Fibroblast of lung (primary cell): ENCODE measurements at regions not wholly inside any gene's neighbourhood (a gene's known extent, or its start where the extent isn't known, plus 50 kb on each side); places are given as distances from the start of the nearest gene placed in this dataset.

Source experiments
- DNase-seq, 2 donors: peaks; one replicate each; pipeline versions ENCODE4 v3.0.0 to v3.0.0-alpha.2; 2010; ENCODE audit warnings: low read depth in 2 of 2
- H2AFZ ChIP-seq: 2 replicates; pipeline ENCODE4 v1.5.1; 2012; ENCODE audit warnings: low read length, control low read depth, inconsistent platforms
- H3K27ac ChIP-seq: 2 replicates; pipeline ENCODE4 v1.5.1; 2011; ENCODE audit warnings: low read length, control low read depth; ENCODE audit not compliant: insufficient read depth
- H3K27me3 ChIP-seq: 2 replicates; pipeline ENCODE4 v1.5.1; 2011; ENCODE audit warnings: mild to moderate bottlenecking, low read length; ENCODE audit not compliant: control insufficient read depth, insufficient read depth
- H3K36me3 ChIP-seq: 2 replicates; pipeline ENCODE4 v1.5.1; 2011; ENCODE audit warnings: low read length; ENCODE audit not compliant: control insufficient read depth, insufficient read depth
- H3K4me1 ChIP-seq: 2 replicates; pipeline ENCODE4 v1.5.1; 2011; ENCODE audit warnings: low read length; ENCODE audit not compliant: control insufficient read depth, insufficient read depth; ENCODE audit errors: extremely low read depth
- H3K4me2 ChIP-seq: 2 replicates; pipeline ENCODE4 v1.5.1; 2011; ENCODE audit warnings: low read length, control low read depth; ENCODE audit not compliant: insufficient read depth; ENCODE audit errors: extremely low read depth
- H3K4me3 ChIP-seq, 4 experiments: fragments of 200-600 bp in 1 of 4; sonication (generic) in 1 of 4; replicated peaks in 1 of 4; 2 replicates each; pipeline ENCODE4 v1.5.1; 2011 to 2016; ENCODE audit warnings: low read length in 4 of 4, low read depth in 3 of 4, mild to moderate bottlenecking in 3 of 4, control low read depth in 2 of 4, inconsistent platforms in 1 of 4, mixed read lengths in 1 of 4; ENCODE audit not compliant: insufficient read depth in 1 of 4; ENCODE audit errors: control extremely low read depth in 1 of 4
- H3K79me2 ChIP-seq: 2 replicates; pipeline ENCODE4 v1.5.1; 2012; ENCODE audit warnings: mild to moderate bottlenecking, low read length, inconsistent platforms; ENCODE audit not compliant: control insufficient read depth, insufficient read depth
- H3K9ac ChIP-seq: 2 replicates; pipeline ENCODE4 v1.5.1; 2011; ENCODE audit warnings: mild to moderate bottlenecking, low read length, control low read depth; ENCODE audit not compliant: insufficient read depth
- H3K9me3 ChIP-seq: 2 replicates; pipeline ENCODE4 v1.5.1; 2012; ENCODE audit warnings: low read depth, low read length; ENCODE audit not compliant: control insufficient read depth, insufficient read depth
- H4K20me1 ChIP-seq: 2 replicates; pipeline ENCODE4 v1.5.1; 2011; ENCODE audit warnings: low read length; ENCODE audit not compliant: control insufficient read depth, insufficient read depth; ENCODE audit errors: extremely low read depth
- EZH2 ChIP-seq: IDR thresholded peaks from 2 replicates; pipeline ENCODE4 v1.5.1; 2012; ENCODE audit warnings: low read length, control low read depth, mild to moderate bottlenecking; ENCODE audit errors: missing control alignments
- TF ChIP-seq, protein P1 (sequence below), 2 donors: IDR thresholded peaks in 1 of 2; conservative IDR thresholded peaks in 1 of 2; 1 replicate in 1 of 2; 2 replicates in 1 of 2; pipeline ENCODE4 v1.5.1; 2011 to 2012; ENCODE audit warnings: low read length in 2 of 2, control low read depth in 1 of 2, inconsistent platforms in 1 of 2, low read depth in 1 of 2, mild to moderate bottlenecking in 1 of 2

DNA sequence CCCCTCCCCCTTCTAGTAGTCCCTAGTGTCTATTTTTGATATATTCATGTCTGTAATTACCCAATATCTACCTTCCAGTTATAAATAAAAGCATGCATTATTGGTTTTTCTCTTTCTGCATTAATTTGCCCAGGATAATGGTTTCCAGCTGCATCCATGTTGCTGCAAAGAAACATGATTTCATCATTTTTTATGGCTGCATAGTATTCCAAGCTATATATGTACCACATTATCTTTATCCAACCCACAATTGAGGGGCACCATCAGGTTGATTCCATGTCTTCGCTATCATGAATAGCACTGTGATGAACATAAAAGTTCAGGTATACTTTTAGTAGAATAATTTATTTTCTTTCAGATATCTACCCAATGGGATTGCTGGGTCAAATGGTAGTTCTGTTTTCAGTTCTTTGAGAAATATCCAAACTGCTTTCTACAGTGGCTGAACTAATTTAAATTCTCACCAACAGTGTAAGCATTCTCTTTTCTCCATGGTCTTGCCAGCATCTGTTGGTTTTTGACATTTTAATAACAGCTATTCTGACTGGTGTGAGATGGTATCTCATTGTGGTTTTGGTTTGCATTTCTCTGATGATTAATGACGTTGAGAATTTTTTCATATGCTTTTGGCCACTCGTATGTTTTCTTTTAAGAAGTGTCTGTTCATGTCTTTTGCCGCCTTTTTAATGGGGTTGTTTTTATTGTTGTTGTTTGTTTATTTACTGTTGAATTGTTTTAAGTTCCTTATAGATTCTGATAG is 746.1 kb upstream of the MEF2C start:
- Histone ChIP-seq H3K4me1 (no peaks in the 10 kb centered on the region), H3K9ac (no peak overlapping the region), H4K20me1 (no peaks in the 10 kb centered on the region), H3K9me3 (no peaks in the 10 kb centered on the region), H3K27ac (no peak overlapping the region), H2AFZ (no peak overlapping the region), H3K79me2 (no peaks in the 10 kb centered on the region), H3K27me3 (no peaks in the 10 kb centered on the region), H3K4me2 (no peak overlapping the region), H3K4me3 (no peak overlapping the region), H3K36me3 (no peaks in the 10 kb centered on the region)
- DNase-seq: peak in 1 of 2 donors; percentile 70
- TF ChIP-seq, protein P1, sequence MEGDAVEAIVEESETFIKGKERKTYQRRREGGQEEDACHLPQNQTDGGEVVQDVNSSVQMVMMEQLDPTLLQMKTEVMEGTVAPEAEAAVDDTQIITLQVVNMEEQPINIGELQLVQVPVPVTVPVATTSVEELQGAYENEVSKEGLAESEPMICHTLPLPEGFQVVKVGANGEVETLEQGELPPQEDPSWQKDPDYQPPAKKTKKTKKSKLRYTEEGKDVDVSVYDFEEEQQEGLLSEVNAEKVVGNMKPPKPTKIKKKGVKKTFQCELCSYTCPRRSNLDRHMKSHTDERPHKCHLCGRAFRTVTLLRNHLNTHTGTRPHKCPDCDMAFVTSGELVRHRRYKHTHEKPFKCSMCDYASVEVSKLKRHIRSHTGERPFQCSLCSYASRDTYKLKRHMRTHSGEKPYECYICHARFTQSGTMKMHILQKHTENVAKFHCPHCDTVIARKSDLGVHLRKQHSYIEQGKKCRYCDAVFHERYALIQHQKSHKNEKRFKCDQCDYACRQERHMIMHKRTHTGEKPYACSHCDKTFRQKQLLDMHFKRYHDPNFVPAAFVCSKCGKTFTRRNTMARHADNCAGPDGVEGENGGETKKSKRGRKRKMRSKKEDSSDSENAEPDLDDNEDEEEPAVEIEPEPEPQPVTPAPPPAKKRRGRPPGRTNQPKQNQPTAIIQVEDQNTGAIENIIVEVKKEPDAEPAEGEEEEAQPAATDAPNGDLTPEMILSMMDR (conservative IDR thresholded peaks at IDR 0.05 in 1 of 2, IDR thresholded peaks at IDR 0.05 in 1 of 2; ENCODE audit: low read depth in 1 of 2, low read length in 2 of 2): no peak
- TF ChIP-seq EZH2: no peak

DNA sequence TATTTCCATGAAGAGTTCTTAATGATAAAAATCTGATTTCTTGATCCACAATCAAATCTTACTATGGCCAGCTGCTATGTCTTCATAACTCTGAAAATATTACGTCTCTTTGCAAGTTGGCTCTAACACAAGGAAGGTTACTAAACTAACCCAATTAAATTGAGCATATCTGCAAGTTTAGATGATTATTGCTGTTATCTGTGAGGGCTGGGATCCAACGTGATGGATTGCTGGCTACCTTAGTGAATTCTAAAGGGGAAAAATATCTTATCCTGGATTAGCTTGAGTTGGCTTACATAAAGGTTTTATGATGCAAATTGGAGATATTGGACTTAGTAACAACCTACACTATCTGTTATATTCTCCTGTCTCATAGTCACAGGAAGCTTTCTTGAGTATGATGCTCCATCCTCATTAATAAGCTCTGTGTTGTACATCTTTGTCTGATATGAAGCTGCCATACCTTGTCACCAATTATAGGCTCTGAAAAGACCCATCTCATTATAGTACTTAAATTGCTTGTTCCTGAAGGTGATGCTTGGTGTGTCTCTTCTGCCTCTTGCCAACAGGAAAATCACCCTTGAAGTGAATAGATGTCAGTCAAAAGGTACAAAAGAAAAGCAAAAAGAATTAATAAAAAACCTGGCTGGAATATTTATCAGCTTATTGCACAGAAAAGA is 733.0 kb upstream of the MEF2C start:
- Histone ChIP-seq H3K4me3 (no peak overlapping the region), H3K4me2 (no peak overlapping the region), H3K4me1 (no peaks in the 10 kb centered on the region), H3K27ac (no peak overlapping the region), H3K36me3 (no peaks in the 10 kb centered on the region), H3K27me3 (no peaks in the 10 kb centered on the region), H3K9ac (no peak overlapping the region), H3K79me2 (no peaks in the 10 kb centered on the region), H4K20me1 (no peaks in the 10 kb centered on the region), H2AFZ (no peak overlapping the region), H3K9me3 (no peaks in the 10 kb centered on the region)
- no peak for TF ChIP-seq EZH2
- TF ChIP-seq, protein P1 (conservative IDR thresholded peaks at IDR 0.05 in 1 of 2, IDR thresholded peaks at IDR 0.05 in 1 of 2; ENCODE audit: low read depth in 1 of 2, low read length in 2 of 2): no peak
- DNase-seq: no peak

DNA sequence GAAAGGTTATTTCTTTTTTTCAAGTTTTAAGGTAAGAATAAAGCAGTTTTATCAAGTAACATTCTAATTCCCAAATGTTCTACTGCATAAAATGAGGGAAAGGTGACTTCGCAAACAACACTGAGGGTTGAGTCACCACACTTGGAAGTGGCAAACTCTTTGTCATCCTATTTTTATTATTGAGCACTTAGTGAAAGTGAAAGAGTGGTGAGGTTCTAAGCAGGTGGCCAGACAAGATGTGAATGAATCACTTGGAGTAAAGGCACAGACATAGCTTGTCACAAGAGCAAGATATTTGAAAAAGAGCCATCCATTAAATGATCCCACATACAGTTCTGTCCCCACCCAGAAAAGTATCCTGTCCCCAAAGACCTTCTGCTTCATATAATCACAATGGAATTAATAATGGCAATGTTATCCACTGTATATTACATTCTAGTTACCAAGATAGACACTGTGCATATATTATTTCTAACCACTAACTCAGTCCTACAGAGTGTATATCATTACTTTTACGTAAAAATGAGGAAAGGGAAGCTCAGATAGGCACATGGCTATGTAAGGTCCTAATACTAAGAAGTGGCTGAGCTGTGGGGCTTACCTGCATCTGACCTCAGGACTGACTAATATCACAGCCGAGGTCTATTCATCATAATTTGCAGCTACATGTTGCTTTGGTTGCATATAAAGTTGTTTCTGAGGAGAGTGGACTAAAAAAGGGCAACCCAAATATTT is 730.4 kb upstream of the MEF2C start:
- Histone ChIP-seq H3K79me2 (no peaks in the 10 kb centered on the region), H3K9me3 (no peaks in the 10 kb centered on the region), H3K27ac (no peak overlapping the region), H3K27me3 (no peaks in the 10 kb centered on the region), H2AFZ (no peak overlapping the region), H3K4me2 (no peak overlapping the region), H3K4me1 (no peaks in the 10 kb centered on the region), H3K9ac (no peak overlapping the region), H4K20me1 (no peaks in the 10 kb centered on the region), H3K36me3 (no peaks in the 10 kb centered on the region), H3K4me3 (no peak overlapping the region)
- peak in 1 of 2 donors; percentile 30 for DNase-seq
- TF ChIP-seq, protein P1 (conservative IDR thresholded peaks at IDR 0.05 in 1 of 2, IDR thresholded peaks at IDR 0.05 in 1 of 2; ENCODE audit: low read depth in 1 of 2, low read length in 2 of 2): no peak
- TF ChIP-seq EZH2: no peak
